B cell (primary cell): ENCODE measurements at regions not wholly inside any gene's neighbourhood (a gene's known extent, or its start where the extent isn't known, plus 50 kb on each side); places are given as distances from the start of the nearest gene placed in this dataset.

Source experiments
- ATAC-seq: fragments of 200-7000 bp; cut with Tn5 transposase; one replicate; pipeline ENCODE4 v1.10.0; 2021; ENCODE audit warnings: low read depth, mild to moderate bottlenecking, moderate number of reproducible peaks, moderate library complexity
- CTCF ChIA-PET: fragments of 350-600 bp; sonication (Branson Sonifier 250); formaldehyde crosslinking; loops from one replicate; lab custom pipeline; 2021; ENCODE audit warnings: antibody characterized with exemption, inconsistent platforms; lab: Charles Lee
- POLR2A ChIA-PET: fragments of 350-600 bp; sonication (Branson Sonifier 250); formaldehyde crosslinking; loops from one replicate; lab custom pipeline; 2021; ENCODE audit warnings: antibody characterized with exemption; lab: Charles Lee
- DNase-seq: peaks from one replicate; pipeline ENCODE4 v3.0.0; 2013
- H2AFZ ChIP-seq: 2 replicates; pipeline ENCODE4 v1.6.1; 2012; ENCODE audit warnings: mild to moderate bottlenecking, low read depth, low read length; ENCODE audit not compliant: insufficient read depth, poor library complexity, severe bottlenecking
- H3K27ac ChIP-seq, 2 donors: 1 replicate in 1 of 2; 2 replicates in 1 of 2; pipeline ENCODE4 v1.5.1; 2012 to 2013; ENCODE audit warnings: low read length in 2 of 2, mild to moderate bottlenecking in 2 of 2, moderate library complexity in 1 of 2
- H3K27me3 ChIP-seq, 4 experiments: fragments of 200-600 bp in 1 of 4; sonication (generic) in 1 of 4; replicated peaks in 1 of 4; 1 replicate in 2 of 4; 2 replicates in 2 of 4; pipeline versions ENCODE4 v1.6.1 to v1.7.0; 2013 to 2016; ENCODE audit warnings: low read length in 3 of 4, mild to moderate bottlenecking in 2 of 4, mixed read lengths in 1 of 4, moderate library complexity in 1 of 4; ENCODE audit not compliant: insufficient read depth in 4 of 4, control insufficient read depth in 3 of 4; ENCODE audit errors: control extremely low read depth in 1 of 4
- H3K36me3 ChIP-seq, 2 experiments: replicated peaks in 1 of 2; 1 replicate in 1 of 2; 2 replicates in 1 of 2; pipeline versions ENCODE4 v1.6.1 to v1.7.1; 2013; ENCODE audit warnings: low read length in 1 of 2; ENCODE audit not compliant: insufficient read depth in 2 of 2, control insufficient read depth in 1 of 2; ENCODE audit errors: control extremely low read depth in 1 of 2, extremely low read depth in 1 of 2
- H3K4me1 ChIP-seq, 2 donors: fragments of 200-600 bp in 1 of 2; sonication (generic) in 1 of 2; 1 replicate in 1 of 2; 2 replicates in 1 of 2; pipeline versions ENCODE4 v1.5.1 to v1.6.1; 2013 to 2017; ENCODE audit warnings: low read length in 2 of 2; ENCODE audit not compliant: control insufficient read depth in 2 of 2, insufficient read depth in 2 of 2
- H3K4me2 ChIP-seq: replicated peaks from 2 replicates; pipeline ENCODE3; 2012; ENCODE audit warnings: mild to moderate bottlenecking, low read depth, low read length; ENCODE audit not compliant: poor library complexity, severe bottlenecking
- H3K4me3 ChIP-seq, 5 experiments: fragments of 200-600 bp in 1 of 5; sonication (generic) in 1 of 5; 1 replicate in 3 of 5; 2 replicates in 2 of 5; pipeline versions ENCODE4 v1.5.1 to v1.7.0; 2011 to 2016; ENCODE audit warnings: low read length in 4 of 5, mild to moderate bottlenecking in 4 of 5, low read depth in 2 of 5, control low read depth in 1 of 5, moderate library complexity in 1 of 5; ENCODE audit not compliant: insufficient read depth in 1 of 5; ENCODE audit errors: control extremely low read depth in 1 of 5, extremely low read depth in 1 of 5
- H3K79me2 ChIP-seq: fragments of 200-600 bp; sonication (generic); one replicate; pipeline ENCODE4 v1.6.0; 2016; ENCODE audit warnings: low read length; ENCODE audit not compliant: control insufficient read depth, insufficient read depth
- H3K9ac ChIP-seq: fragments of 200-600 bp; sonication (generic); 2 replicates; pipeline ENCODE4 v1.6.1; 2017; ENCODE audit warnings: mild to moderate bottlenecking, low read length, moderate library complexity
- H3K9me3 ChIP-seq, 3 donors: one replicate each; pipeline versions ENCODE4 v1.6.1 to v1.7.1; 2013; ENCODE audit warnings: low read length in 2 of 3; ENCODE audit not compliant: control insufficient read depth in 2 of 3, insufficient read depth in 1 of 3; ENCODE audit errors: control extremely low read depth in 1 of 3
- H4K20me1 ChIP-seq: 2 replicates; pipeline ENCODE4 v1.6.0; 2012; ENCODE audit warnings: mild to moderate bottlenecking, low read length; ENCODE audit not compliant: insufficient read depth, control insufficient read depth, poor library complexity, severe bottlenecking
- H3K27ac Mint-ChIP-seq: one replicate; pipeline ENCODE4 v1.8.0; 2021; ENCODE audit warnings: mixed read lengths
- H3K27me3 Mint-ChIP-seq: one replicate; pipeline ENCODE4 v1.8.0; 2021; ENCODE audit warnings: mixed read lengths
- H3K4me1 Mint-ChIP-seq: one replicate; pipeline ENCODE4 v1.8.0; 2021; ENCODE audit warnings: mixed read lengths
- H3K4me3 Mint-ChIP-seq: one replicate; pipeline ENCODE4 v1.8.0; 2021; ENCODE audit warnings: mixed read lengths
- H3K9me3 Mint-ChIP-seq: one replicate; pipeline ENCODE4 v1.8.0; 2022; ENCODE audit warnings: mixed read lengths; ENCODE audit not compliant: insufficient read depth
- CTCF ChIP-seq: fragments of 200-600 bp; IDR thresholded peaks from one replicate; pipeline ENCODE4 v1.8.0; 2022; ENCODE audit warnings: antibody characterized with exemption, mild to moderate bottlenecking
- EZH2 ChIP-seq: IDR thresholded peaks from 2 replicates; pipeline ENCODE4 v1.6.1; 2012; ENCODE audit warnings: borderline replicate concordance, low read depth, mild to moderate bottlenecking, moderate library complexity, low read length; ENCODE audit not compliant: insufficient read depth, poor library complexity, severe bottlenecking
- WGBS: methylation state at CpG from one replicate; pipeline ENCODE4 v1.1.5; 2013; ENCODE audit warnings: missing lambda C conversion rate; ENCODE audit not compliant: insufficient coverage; 5-methylcytosine and 5-hydroxymethylcytosine counted together
- intact Hi-C: fragments of 100-400 bp; cut with micrococcal nuclease; formaldehyde crosslinking; loops from one replicate; pipeline ENCODE4 v1.10.0; 2022

- H4K20me1 ChIP-seq, result no peaks in the 10 kb centered on the region
- H3K27me3 Mint-ChIP-seq, result no peaks in the 10 kb centered on the region
- no CpG with 5 or more reads among the region's 2 CpGs for WGBS
Measured at GRCh38 chr4:31058656-31059055, 338.5 kb downstream of the PCDH7 start.

More at GRCh38 chr4:31058656-31059055, 338.5 kb downstream of the PCDH7 start:
- H3K27ac Mint-ChIP-seq, result no peak overlapping the region
- no peaks in the 10 kb centered on the region for H3K4me1 Mint-ChIP-seq
- no peak for DNase-seq
- no peak overlapping the region for H3K4me3 Mint-ChIP-seq
- Histone ChIP-seq H2AFZ (no peak overlapping the region), H3K79me2 (no peaks in the 10 kb centered on the region), H3K36me3 (no peaks in the 10 kb centered on the region), H3K9me3 (peaks cover 0 to 3% (median 0%) of the 10 kb centered on the region in 3 donors), H3K4me1 (no peaks in the 10 kb centered on the region), H3K27me3 (no peaks in the 10 kb centered on the region), H3K4me3 (no peak overlapping the region), H3K27ac (no peak overlapping the region), H3K4me2 (no peak overlapping the region), H3K9ac (no peak overlapping the region)
- TF ChIP-seq EZH2, result no peak
- no peak for TF ChIP-seq CTCF
- no peak for ATAC-seq
- ChIA-PET POLR2A (no interaction called here), CTCF (no interaction called here)
- H3K9me3 Mint-ChIP-seq, result peaks cover 4% of the 10 kb centered on the region
- intact Hi-C loops, result no loop called here
